Skin of body (tissue), 2 donors: ENCODE measurements at regions not wholly inside any gene's neighbourhood (a gene's known extent, or its start where the extent isn't known, plus 50 kb on each side); places are given as distances from the start of the nearest gene placed in this dataset. TPM values are rescaled to one million over a fixed set of nuclear protein-coding genes. Genes with fewer than 3 reads are reported as not detected.

Experiments used
- DNase-seq: peaks from one replicate; lab custom pipeline; 2025; lab: John Stamatoyannopoulos, UW
- small RNA-seq: library from RNA; depleted of rRNA; stranded (forward); fragments of <200 nt; gene quantifications from one replicate; pipeline ENCODE3, GENCODE V24; 2014; ENCODE audit warnings: low replicate concordance

GRCh38 chr9:12629067-12629466 lies 64.1 kb upstream of the TYRP1 start:
- no peak for DNase-seq

- DNase-seq: no peak
These were observed 61.3 kb upstream of the TYRP1 start for GRCh38 chr9:12631866-12632265.

GRCh38 chr9:12633016-12633765 lies 60.0 kb upstream of the TYRP1 start:
- no peak for DNase-seq

GRCh38 chr9:12640016-12640587 lies 53.1 kb upstream of the TYRP1 start:
- DNase-seq: no peak

- no peak for DNase-seq
These were observed 52.1 kb upstream of the TYRP1 start for GRCh38 chr9:12640866-12641636.

Small RNA genes lying in the stretch of these regions (small RNA-seq; reads per million reads assigned to genes)
- gene AL161788.1 (not detected), gene AL162413.1 (not detected), gene AL592227.1 (not detected), gene RNU2-47P (not detected)
